CD14-positive monocyte (primary cell): ENCODE measurements at regions not wholly inside any gene's neighbourhood (a gene's known extent, or its start where the extent isn't known, plus 50 kb on each side); places are given as distances from the start of the nearest gene placed in this dataset.

ENCODE experiments used
- DNase-seq, 3 donors: peaks; one replicate each; pipeline ENCODE4 v3.0.0-alpha.2; 2011 to 2022
- H2AFZ ChIP-seq: 2 replicates; pipeline ENCODE4 v1.6.0; 2012; ENCODE audit warnings: mild to moderate bottlenecking, low read depth, low read length, inconsistent platforms; ENCODE audit not compliant: insufficient read depth, poor library complexity, severe bottlenecking
- H3K27ac ChIP-seq, 2 donors: 1 replicate in 1 of 2; 2 replicates in 1 of 2; pipeline ENCODE4 v1.5.1; 2012 to 2013; ENCODE audit warnings: low read length in 2 of 2, control low read depth in 1 of 2, inconsistent platforms in 1 of 2, low read depth in 1 of 2, mild to moderate bottlenecking in 1 of 2
- H3K27me3 ChIP-seq, 2 donors: one replicate each; pipeline versions ENCODE4 v1.6.0 to v1.6.1; 2011 to 2013; ENCODE audit warnings: low read length in 2 of 2; ENCODE audit not compliant: control insufficient read depth in 2 of 2, insufficient read depth in 2 of 2
- H3K36me3 ChIP-seq, 2 donors: replicated peaks in 1 of 2; 1 replicate in 1 of 2; 2 replicates in 1 of 2; pipeline versions ENCODE4 v1.5.1 to v1.6.1; 2012 to 2013; ENCODE audit warnings: low read length in 2 of 2, control low read depth in 1 of 2, inconsistent platforms in 1 of 2, mild to moderate bottlenecking in 1 of 2; ENCODE audit not compliant: insufficient read depth in 2 of 2, control insufficient read depth in 1 of 2
- H3K4me1 ChIP-seq, 2 donors: 1 replicate in 1 of 2; 2 replicates in 1 of 2; pipeline versions ENCODE4 v1.5.1 to v1.6.1; 2012 to 2013; ENCODE audit warnings: low read length in 2 of 2, control low read depth in 1 of 2, inconsistent platforms in 1 of 2, mild to moderate bottlenecking in 1 of 2, moderate library complexity in 1 of 2; ENCODE audit not compliant: insufficient read depth in 2 of 2, control insufficient read depth in 1 of 2
- H3K4me2 ChIP-seq: replicated peaks from 2 replicates; pipeline ENCODE3; 2012; ENCODE audit warnings: low read length, moderate library complexity, mild to moderate bottlenecking; ENCODE audit not compliant: poor library complexity, severe bottlenecking; ENCODE audit errors: extremely low read depth
- H3K4me3 ChIP-seq, 3 experiments: fragments of 200-600 bp in 1 of 3; sonication (generic) in 1 of 3; replicated peaks in 1 of 3; 1 replicate in 2 of 3; 2 replicates in 1 of 3; pipeline ENCODE4 v1.5.1; 2011 to 2013; ENCODE audit warnings: low read length in 3 of 3, mild to moderate bottlenecking in 3 of 3, control low read depth in 2 of 3, low read depth in 2 of 3, inconsistent platforms in 1 of 3, moderate library complexity in 1 of 3
- H3K79me2 ChIP-seq: 2 replicates; pipeline ENCODE4 v1.6.0; 2012; ENCODE audit warnings: mild to moderate bottlenecking, control low read depth, inconsistent platforms, low read length, moderate library complexity; ENCODE audit not compliant: insufficient read depth
- H3K9ac ChIP-seq: 2 replicates; pipeline ENCODE4 v1.6.0; 2017; ENCODE audit warnings: low read length, mild to moderate bottlenecking; ENCODE audit not compliant: insufficient read depth, poor library complexity, severe bottlenecking
- H3K9me3 ChIP-seq, 2 donors: replicated peaks in 1 of 2; 1 replicate in 1 of 2; 2 replicates in 1 of 2; pipeline versions ENCODE4 v1.5.1 to v1.6.1; 2012 to 2013; ENCODE audit warnings: low read length in 2 of 2, control low read depth in 1 of 2; ENCODE audit not compliant: control insufficient read depth in 1 of 2, insufficient read depth in 1 of 2
- H4K20me1 ChIP-seq: 2 replicates; pipeline ENCODE4 v1.6.0; 2012; ENCODE audit warnings: mild to moderate bottlenecking, low read length, control low read depth, moderate library complexity; ENCODE audit not compliant: insufficient read depth
- H3K27ac Mint-ChIP-seq, 7 donors: one replicate each; pipeline ENCODE4 v1.8.0; 2020; ENCODE audit warnings: mild to moderate bottlenecking in 7 of 7, mixed read lengths in 7 of 7, moderate library complexity in 6 of 7, inconsistent platforms in 2 of 7
- H3K27me3 Mint-ChIP-seq, 3 donors: one replicate each; pipeline ENCODE4 v1.8.0; 2021 to 2022; ENCODE audit warnings: low read depth in 3 of 3, mild to moderate bottlenecking in 3 of 3, mixed read lengths in 3 of 3, moderate library complexity in 3 of 3, inconsistent platforms in 1 of 3
- H3K36me3 Mint-ChIP-seq, 2 donors: one replicate each; pipeline ENCODE4 v1.8.0; 2020; ENCODE audit warnings: mixed read lengths in 2 of 2, inconsistent platforms in 1 of 2, mild to moderate bottlenecking in 1 of 2
- H3K4me1 Mint-ChIP-seq: one replicate; pipeline ENCODE4 v1.8.0; 2020; ENCODE audit warnings: mild to moderate bottlenecking, mixed read lengths
- H3K4me3 Mint-ChIP-seq, 2 donors: one replicate each; pipeline ENCODE4 v1.8.0; 2020; ENCODE audit warnings: mild to moderate bottlenecking in 2 of 2, mixed read lengths in 2 of 2, moderate library complexity in 1 of 2
- H3K9me3 Mint-ChIP-seq, 7 donors: one replicate each; pipeline ENCODE4 v1.8.0; 2020 to 2022; ENCODE audit warnings: mixed read lengths in 7 of 7, mild to moderate bottlenecking in 6 of 7, moderate library complexity in 6 of 7, inconsistent platforms in 2 of 7
- WGBS: methylation state at CpG from one replicate; pipeline ENCODE4 v1.1.5; 2013; ENCODE audit warnings: missing lambda C conversion rate; ENCODE audit not compliant: insufficient coverage; 5-methylcytosine and 5-hydroxymethylcytosine counted together
- intact Hi-C, 2 donors: fragments of 100-400 bp; cut with micrococcal nuclease; formaldehyde crosslinking; loops; one replicate each; pipeline versions ENCODE4 v1.15.0 to v1.15.1; 2023
- TF ChIP-seq, protein P1 (sequence below): fragments of 200-600 bp; IDR thresholded peaks from one replicate; pipeline ENCODE4 v1.8.0; 2022; ENCODE audit warnings: antibody characterized with exemption, mild to moderate bottlenecking

DNA sequence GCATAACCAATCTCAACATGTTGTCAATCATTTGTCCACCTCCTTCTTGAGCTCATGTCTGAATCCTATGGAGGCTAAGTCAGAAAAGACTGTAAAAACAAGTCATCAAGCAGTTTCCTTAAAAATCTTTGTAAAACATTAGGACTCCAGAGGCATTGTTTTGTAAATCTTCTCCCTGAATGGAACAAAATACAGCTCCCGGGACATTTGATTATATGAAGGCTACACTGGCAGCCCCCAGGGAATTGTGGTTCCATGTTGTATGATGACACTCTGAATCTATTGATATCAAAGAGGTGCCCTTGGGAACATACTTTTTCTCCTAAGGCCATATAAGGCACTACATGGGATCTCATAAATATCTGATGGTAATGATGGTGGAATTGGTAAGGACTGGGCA is 83.2 kb upstream of the NUDT12 start:
- H3K4me1 Mint-ChIP-seq, result no peaks in the 10 kb centered on the region
- H3K4me3 ChIP-seq, result no peak overlapping the region
- WGBS, result no CpG with 5 or more reads among the region's 1 CpG

DNA sequence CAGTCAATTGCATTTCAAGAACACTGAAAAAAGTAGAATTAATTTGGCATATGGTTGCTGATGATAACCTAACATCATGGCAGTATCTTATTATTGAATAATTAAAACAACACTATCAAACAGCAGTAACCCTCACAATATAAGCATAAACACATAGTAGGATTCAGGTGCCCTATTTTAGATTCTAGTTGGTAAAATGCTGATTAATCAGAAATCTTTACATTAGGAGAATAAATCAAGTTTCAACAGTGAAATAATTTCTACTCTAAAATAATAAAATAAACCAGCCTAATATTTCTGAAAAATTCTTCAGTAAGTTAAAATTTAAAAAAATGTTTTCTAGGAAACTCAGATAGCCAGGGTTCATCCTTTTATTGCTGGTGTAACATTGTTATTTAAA is 76.4 kb upstream of the NUDT12 start:
- intact Hi-C loops, result no loop called here
- no peaks in the 10 kb centered on the region for H3K4me1 Mint-ChIP-seq
- Histone ChIP-seq H3K36me3 (no peaks in the 10 kb centered on the region), H3K9ac (no peak overlapping the region), H2AFZ (no peak overlapping the region), H3K79me2 (no peaks in the 10 kb centered on the region), H3K4me1 (no peaks in the 10 kb centered on the region), H3K27ac (no peak overlapping the region), H3K4me2 (no peak overlapping the region), H3K9me3 (peaks cover 0 to 4% of the 10 kb centered on the region in 2 donors), H4K20me1 (no peaks in the 10 kb centered on the region), H3K4me3 (no peak overlapping the region), H3K27me3 (no peaks in the 10 kb centered on the region)
- no peaks in the 10 kb centered on the region for H3K36me3 Mint-ChIP-seq
- no peak overlapping the region for H3K4me3 Mint-ChIP-seq
- peaks cover 0 to 1% (median 0%) of the 10 kb centered on the region in 3 donors for H3K27me3 Mint-ChIP-seq
- no peak overlapping the region for H3K27ac Mint-ChIP-seq
- DNase-seq, result no peak
- H3K9me3 Mint-ChIP-seq, result peaks cover 0 to 6% (median 2%) of the 10 kb centered on the region in 7 donors
- TF ChIP-seq, protein P1, sequence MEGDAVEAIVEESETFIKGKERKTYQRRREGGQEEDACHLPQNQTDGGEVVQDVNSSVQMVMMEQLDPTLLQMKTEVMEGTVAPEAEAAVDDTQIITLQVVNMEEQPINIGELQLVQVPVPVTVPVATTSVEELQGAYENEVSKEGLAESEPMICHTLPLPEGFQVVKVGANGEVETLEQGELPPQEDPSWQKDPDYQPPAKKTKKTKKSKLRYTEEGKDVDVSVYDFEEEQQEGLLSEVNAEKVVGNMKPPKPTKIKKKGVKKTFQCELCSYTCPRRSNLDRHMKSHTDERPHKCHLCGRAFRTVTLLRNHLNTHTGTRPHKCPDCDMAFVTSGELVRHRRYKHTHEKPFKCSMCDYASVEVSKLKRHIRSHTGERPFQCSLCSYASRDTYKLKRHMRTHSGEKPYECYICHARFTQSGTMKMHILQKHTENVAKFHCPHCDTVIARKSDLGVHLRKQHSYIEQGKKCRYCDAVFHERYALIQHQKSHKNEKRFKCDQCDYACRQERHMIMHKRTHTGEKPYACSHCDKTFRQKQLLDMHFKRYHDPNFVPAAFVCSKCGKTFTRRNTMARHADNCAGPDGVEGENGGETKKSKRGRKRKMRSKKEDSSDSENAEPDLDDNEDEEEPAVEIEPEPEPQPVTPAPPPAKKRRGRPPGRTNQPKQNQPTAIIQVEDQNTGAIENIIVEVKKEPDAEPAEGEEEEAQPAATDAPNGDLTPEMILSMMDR, result no peak

More for the DNA sequence above, 83.2 kb upstream of the NUDT12 start:
- no peak for DNase-seq
- Histone ChIP-seq H3K79me2 (no peaks in the 10 kb centered on the region), H2AFZ (no peak overlapping the region), H3K9ac (no peak overlapping the region), H3K27me3 (no peaks in the 10 kb centered on the region), H3K4me2 (no peak overlapping the region), H3K9me3 (peaks cover 0 to 4% of the 10 kb centered on the region in 2 donors), H3K4me1 (no peaks in the 10 kb centered on the region), H3K36me3 (no peaks in the 10 kb centered on the region), H4K20me1 (no peaks in the 10 kb centered on the region), H3K27ac (no peak overlapping the region)
- peaks cover 0 to 8% (median 2%) of the 10 kb centered on the region in 7 donors for H3K9me3 Mint-ChIP-seq
- TF ChIP-seq, protein P1, result no peak
- intact Hi-C loops, result no loop called here
- H3K27ac Mint-ChIP-seq, result no peak overlapping the region
- no peaks in the 10 kb centered on the region for H3K36me3 Mint-ChIP-seq
- H3K27me3 Mint-ChIP-seq, result peaks cover 0 to 2% (median 0%) of the 10 kb centered on the region in 3 donors
- no peak overlapping the region for H3K4me3 Mint-ChIP-seq
